ENCODE measurements at regions not wholly inside any gene's neighbourhood (a gene's known extent, or its start where the extent isn't known, plus 50 kb on each side); places are given as distances from the start of the nearest gene placed in this dataset.

DNA sequence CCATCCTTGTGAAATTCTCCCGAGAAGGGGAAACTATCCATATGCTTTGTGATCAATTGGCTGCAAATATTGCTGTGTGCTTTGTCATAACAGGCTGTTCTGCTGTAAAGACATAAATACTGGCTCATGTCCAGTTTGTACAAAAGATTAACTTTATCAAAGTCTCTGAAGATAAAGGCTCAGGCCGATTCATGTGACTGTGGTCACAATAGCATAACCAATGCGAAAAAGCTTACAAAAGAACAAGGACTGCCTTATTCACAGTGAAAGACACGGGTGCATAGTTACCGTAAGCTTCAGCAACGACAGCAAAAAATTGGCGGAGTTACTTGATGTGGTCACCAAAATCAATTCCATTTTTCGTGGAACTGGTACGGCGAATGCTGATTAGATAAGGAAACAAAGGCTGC is 173.6 kb upstream of the CHRM3 start:
- H3K9ac ChIP-seq (ENCODE audit: low read length), result no peak overlapping the region
- H3K9me3 ChIP-seq (ENCODE audit: low read length), result no peaks in the 10 kb centered on the region
- no peak overlapping the region for H3K4me3 ChIP-seq (ENCODE audit: low read depth in 1 of 2, low read length in 2 of 2)

DNA sequence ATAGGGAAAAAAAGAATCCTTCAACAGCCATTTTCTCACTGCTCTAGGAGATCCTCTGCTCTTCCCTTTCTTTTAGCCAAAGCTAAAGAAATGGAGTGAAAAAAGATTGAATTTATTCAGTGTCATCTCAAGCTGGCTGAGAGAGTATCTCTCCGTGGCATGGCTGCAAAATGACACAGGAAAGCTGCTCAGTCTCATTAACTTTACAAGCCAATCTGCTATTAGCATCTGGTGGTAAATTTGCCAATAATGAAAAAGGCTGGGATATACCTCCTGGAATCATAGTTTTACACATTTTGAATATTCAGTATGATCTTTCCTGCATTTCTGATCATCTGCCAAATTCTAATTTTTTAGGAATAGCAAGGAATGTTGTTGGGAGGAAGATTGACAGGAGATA is 176.8 kb upstream of the CHRM3 start:
- Histone ChIP-seq H3K4me3 (ENCODE audit: low read depth in 1 of 2, low read length in 2 of 2) (no peak overlapping the region), H3K27ac (ENCODE audit: low read depth, low read length) (no peak overlapping the region), H3K36me3 (ENCODE audit: insufficient read depth, low read length) (no peaks in the 10 kb centered on the region), H3K27me3 (ENCODE audit: control insufficient read depth in 1 of 2, insufficient read depth in 2 of 2, low read length in 2 of 2) (no peaks in the 10 kb centered on the region), H3K4me1 (ENCODE audit: insufficient read depth, low read length) (no peaks in the 10 kb centered on the region), H3K9ac (ENCODE audit: low read length) (no peak overlapping the region), H3K9me3 (ENCODE audit: low read length) (no peaks in the 10 kb centered on the region)

More for the DNA sequence above, 173.6 kb upstream of the CHRM3 start:
- Histone ChIP-seq H3K4me1 (ENCODE audit: insufficient read depth, low read length) (peaks cover 2% of the 10 kb centered on the region), H3K36me3 (ENCODE audit: insufficient read depth, low read length) (no peaks in the 10 kb centered on the region), H3K27me3 (ENCODE audit: control insufficient read depth in 1 of 2, insufficient read depth in 2 of 2, low read length in 2 of 2) (no peaks in the 10 kb centered on the region), H3K27ac (ENCODE audit: low read depth, low read length) (no peak overlapping the region)

DNA sequence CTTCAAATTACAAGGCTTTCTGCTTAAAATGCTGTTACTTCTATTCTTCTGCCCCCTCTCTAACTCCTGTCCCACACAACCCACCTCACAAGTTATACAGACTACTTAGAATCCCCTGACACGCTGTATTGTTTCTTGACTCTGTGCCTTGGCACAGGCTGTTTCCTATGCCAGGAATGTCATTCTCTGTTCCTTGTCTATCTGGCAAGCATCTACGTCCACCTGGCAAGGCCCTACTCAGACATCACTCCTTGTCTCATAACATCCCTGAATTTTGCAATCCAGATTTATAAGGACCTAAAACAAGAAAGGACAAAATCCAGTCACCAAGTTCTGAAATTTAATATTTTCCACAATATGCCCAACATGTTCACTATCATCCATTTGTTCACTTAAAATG is 182.0 kb upstream of the CHRM3 start:
- no peak overlapping the region for H3K4me3 ChIP-seq (ENCODE audit: low read depth in 1 of 2, low read length in 2 of 2)
- H3K36me3 ChIP-seq (ENCODE audit: insufficient read depth, low read length), result no peaks in the 10 kb centered on the region
- H3K9ac ChIP-seq (ENCODE audit: low read length), result no peak overlapping the region
- no peaks in the 10 kb centered on the region for H3K9me3 ChIP-seq (ENCODE audit: low read length)
- H3K4me1 ChIP-seq (ENCODE audit: insufficient read depth, low read length), result no peaks in the 10 kb centered on the region
- H3K27ac ChIP-seq (ENCODE audit: low read depth, low read length), result no peak overlapping the region
- no peaks in the 10 kb centered on the region for H3K27me3 ChIP-seq (ENCODE audit: control insufficient read depth in 1 of 2, insufficient read depth in 2 of 2, low read length in 2 of 2)

DNA sequence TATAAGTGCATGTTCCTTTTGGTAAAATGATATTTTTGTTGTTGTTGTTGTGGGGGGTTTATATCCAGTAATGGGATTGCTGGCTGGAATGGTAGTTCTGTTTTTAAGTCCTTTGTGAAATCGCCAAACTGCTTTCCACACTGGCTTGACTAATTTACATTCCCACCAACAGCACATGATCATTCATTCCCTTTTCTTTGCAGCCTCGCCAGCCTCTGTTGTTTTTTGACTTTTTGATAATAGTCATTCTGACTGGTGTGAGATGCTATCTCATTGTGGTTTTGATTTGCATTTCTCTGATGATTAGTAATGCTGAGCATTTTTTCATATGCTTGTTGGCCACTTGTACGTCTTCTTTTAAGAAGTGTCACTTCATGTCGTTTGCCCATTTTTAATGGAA is 188.5 kb upstream of the CHRM3 start:
- Histone ChIP-seq H3K27me3 (ENCODE audit: control insufficient read depth in 1 of 2, insufficient read depth in 2 of 2, low read length in 2 of 2) (no peaks in the 10 kb centered on the region), H3K27ac (ENCODE audit: low read depth, low read length) (no peak overlapping the region), H3K9ac (ENCODE audit: low read length) (no peak overlapping the region), H3K9me3 (ENCODE audit: low read length) (no peaks in the 10 kb centered on the region), H3K36me3 (ENCODE audit: insufficient read depth, low read length) (no peaks in the 10 kb centered on the region), H3K4me3 (ENCODE audit: low read depth in 1 of 2, low read length in 2 of 2) (no peak overlapping the region), H3K4me1 (ENCODE audit: insufficient read depth, low read length) (no peaks in the 10 kb centered on the region)

DNA sequence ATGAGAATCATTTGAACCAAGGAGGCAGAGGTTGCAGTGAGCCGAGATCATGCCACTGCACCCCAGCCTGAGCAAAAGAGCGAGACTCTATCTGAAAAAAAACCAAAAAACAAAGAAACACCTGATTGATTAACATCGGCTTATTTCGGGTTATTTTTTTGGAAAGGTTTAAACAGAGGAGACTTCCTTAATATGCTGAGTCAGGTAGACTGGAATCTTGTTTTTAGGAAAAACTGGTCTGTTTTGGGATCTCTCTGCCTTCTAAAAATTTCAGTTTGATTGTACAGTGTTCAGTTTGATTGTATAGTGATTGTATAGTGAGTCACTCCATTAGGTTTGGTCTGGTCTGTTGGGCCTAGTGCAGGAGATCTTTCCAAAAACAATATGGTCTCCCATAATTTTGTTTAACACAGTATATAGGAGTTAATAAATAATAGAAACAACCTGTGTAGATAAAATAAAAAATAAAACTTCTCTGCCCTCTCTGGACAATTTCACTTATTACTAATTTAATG is 196.3 kb upstream of the CHRM3 start:
- Histone ChIP-seq H3K9me3 (ENCODE audit: low read length) (no peaks in the 10 kb centered on the region), H3K9ac (ENCODE audit: low read length) (no peak overlapping the region), H3K27ac (ENCODE audit: low read depth, low read length) (no peak overlapping the region), H3K36me3 (ENCODE audit: insufficient read depth, low read length) (no peaks in the 10 kb centered on the region), H3K4me3 (ENCODE audit: low read depth in 1 of 2, low read length in 2 of 2) (no peak overlapping the region), H3K4me1 (ENCODE audit: insufficient read depth, low read length) (no peaks in the 10 kb centered on the region), H3K27me3 (ENCODE audit: control insufficient read depth in 1 of 2, insufficient read depth in 2 of 2, low read length in 2 of 2) (no peaks in the 10 kb centered on the region)

DNA sequence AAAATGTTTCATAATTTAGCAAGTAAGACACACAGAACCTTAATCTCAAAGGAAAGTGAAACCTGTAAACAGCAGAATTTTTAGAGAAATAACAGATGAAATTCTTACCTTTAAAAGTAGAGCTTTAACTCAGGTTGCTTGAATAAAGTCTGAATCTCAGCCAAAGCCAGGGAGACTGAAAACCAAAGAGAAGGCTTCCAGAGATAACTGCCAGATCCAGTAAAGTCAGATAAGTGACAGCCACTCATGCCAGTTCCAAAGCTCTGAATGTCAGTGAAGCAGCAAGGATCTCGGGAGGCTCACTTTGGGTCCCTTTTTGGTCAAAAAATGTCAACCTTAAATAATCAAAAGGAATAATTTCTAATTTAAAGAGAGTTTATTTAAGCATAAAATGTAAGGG is 199.9 kb upstream of the CHRM3 start:
- no peaks in the 10 kb centered on the region for H3K9me3 ChIP-seq (ENCODE audit: low read length)
- no peaks in the 10 kb centered on the region for H3K4me1 ChIP-seq (ENCODE audit: insufficient read depth, low read length)
- no peaks in the 10 kb centered on the region for H3K27me3 ChIP-seq (ENCODE audit: control insufficient read depth in 1 of 2, insufficient read depth in 2 of 2, low read length in 2 of 2)
- no peak overlapping the region for H3K27ac ChIP-seq (ENCODE audit: low read depth, low read length)
- no peak overlapping the region for H3K9ac ChIP-seq (ENCODE audit: low read length)
- no peak overlapping the region for H3K4me3 ChIP-seq (ENCODE audit: low read depth in 1 of 2, low read length in 2 of 2)
- H3K36me3 ChIP-seq (ENCODE audit: insufficient read depth, low read length), result no peaks in the 10 kb centered on the region

DNA sequence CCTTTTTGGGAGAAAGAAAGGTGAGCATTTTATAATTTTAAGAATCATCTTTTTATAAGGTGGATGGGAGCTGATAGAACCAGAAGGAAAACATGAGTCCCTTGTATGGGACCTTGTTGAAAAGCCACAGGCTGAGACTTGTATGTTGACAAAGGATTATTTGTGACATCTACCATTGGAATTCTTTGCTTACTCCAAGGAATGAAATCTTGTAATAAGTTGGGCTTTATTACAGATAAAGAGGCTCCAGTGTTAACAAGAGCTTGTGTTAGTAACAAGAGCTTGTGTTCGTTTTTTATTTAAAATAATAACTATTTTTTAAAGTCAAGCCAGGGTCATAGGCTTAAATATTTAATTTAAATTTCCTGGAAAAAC is 201.1 kb upstream of the CHRM3 start:
- no peaks in the 10 kb centered on the region for H3K4me1 ChIP-seq (ENCODE audit: insufficient read depth, low read length)
- no peak overlapping the region for H3K4me3 ChIP-seq (ENCODE audit: low read depth in 1 of 2, low read length in 2 of 2)
- no peaks in the 10 kb centered on the region for H3K27me3 ChIP-seq (ENCODE audit: control insufficient read depth in 1 of 2, insufficient read depth in 2 of 2, low read length in 2 of 2)
- H3K27ac ChIP-seq (ENCODE audit: low read depth, low read length), result no peak overlapping the region
- H3K36me3 ChIP-seq (ENCODE audit: insufficient read depth, low read length), result no peaks in the 10 kb centered on the region
- H3K9ac ChIP-seq (ENCODE audit: low read length), result no peak overlapping the region
- no peaks in the 10 kb centered on the region for H3K9me3 ChIP-seq (ENCODE audit: low read length)

DNA sequence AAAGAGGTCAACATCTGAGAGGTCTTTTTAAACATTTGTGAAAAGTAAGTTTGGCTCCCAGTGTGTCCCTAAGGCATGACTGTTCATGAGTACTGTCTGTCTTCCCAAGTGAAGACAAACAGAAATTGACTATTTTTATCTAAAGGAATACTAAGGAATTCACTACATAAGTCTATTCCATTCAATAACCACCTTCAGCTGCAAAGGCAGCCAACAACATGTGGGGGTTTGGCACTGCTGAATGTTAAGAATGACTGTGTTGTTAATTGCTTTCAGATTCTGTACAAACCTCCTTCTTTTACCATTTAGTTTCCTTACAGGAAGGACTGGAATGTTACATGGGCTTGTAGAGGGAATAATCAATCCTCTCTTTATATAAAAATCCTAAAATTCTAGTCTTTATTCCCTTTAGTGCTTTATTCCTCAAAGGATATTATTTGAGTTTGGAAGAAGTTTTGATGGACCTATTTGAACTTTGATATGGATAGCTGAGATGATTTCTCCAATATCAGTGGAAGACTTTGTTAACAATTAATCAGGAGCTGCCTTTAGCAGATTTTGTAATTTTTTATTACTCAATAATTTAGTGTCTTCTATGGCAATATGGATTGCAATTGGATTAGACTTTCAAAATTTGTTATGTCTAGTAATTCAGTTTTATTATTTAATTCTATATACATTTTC is 201.7 kb upstream of the CHRM3 start:
- no peak overlapping the region for H3K9ac ChIP-seq (ENCODE audit: low read length)
- H3K36me3 ChIP-seq (ENCODE audit: insufficient read depth, low read length), result no peaks in the 10 kb centered on the region
- H3K27ac ChIP-seq (ENCODE audit: low read depth, low read length), result no peak overlapping the region
- H3K27me3 ChIP-seq (ENCODE audit: control insufficient read depth in 1 of 2, insufficient read depth in 2 of 2, low read length in 2 of 2), result no peaks in the 10 kb centered on the region
- H3K4me1 ChIP-seq (ENCODE audit: insufficient read depth, low read length), result no peaks in the 10 kb centered on the region
- no peak overlapping the region for H3K4me3 ChIP-seq (ENCODE audit: low read depth in 1 of 2, low read length in 2 of 2)
- H3K9me3 ChIP-seq (ENCODE audit: low read length), result no peaks in the 10 kb centered on the region

DNA sequence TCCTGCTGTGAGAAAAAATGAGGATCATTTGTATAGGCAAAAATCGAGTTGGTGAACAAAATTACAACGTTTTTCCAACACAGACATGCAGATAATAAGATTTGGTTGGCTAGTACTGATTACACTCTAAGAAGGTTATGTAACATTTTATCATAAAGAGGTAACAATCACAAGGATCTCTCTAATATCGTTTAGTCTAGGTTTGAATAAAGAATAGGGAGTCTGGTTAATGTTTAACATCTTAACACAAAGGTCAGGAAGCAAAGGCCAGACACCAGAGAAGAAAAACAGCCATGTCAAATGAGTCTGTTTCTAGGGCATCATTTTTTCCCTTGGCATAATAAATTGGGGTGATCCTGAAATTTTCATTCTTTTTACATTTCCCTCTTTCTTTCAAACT is 207.4 kb upstream of the CHRM3 start:
- H3K27ac ChIP-seq (ENCODE audit: low read depth, low read length), result no peak overlapping the region
- no peaks in the 10 kb centered on the region for H3K4me1 ChIP-seq (ENCODE audit: insufficient read depth, low read length)
- no peaks in the 10 kb centered on the region for H3K36me3 ChIP-seq (ENCODE audit: insufficient read depth, low read length)
- H3K27me3 ChIP-seq (ENCODE audit: control insufficient read depth in 1 of 2, insufficient read depth in 2 of 2, low read length in 2 of 2), result no peaks in the 10 kb centered on the region
- H3K9ac ChIP-seq (ENCODE audit: low read length), result no peak overlapping the region
- no peak overlapping the region for H3K4me3 ChIP-seq (ENCODE audit: low read depth in 1 of 2, low read length in 2 of 2)
- H3K9me3 ChIP-seq (ENCODE audit: low read length), result no peaks in the 10 kb centered on the region

DNA sequence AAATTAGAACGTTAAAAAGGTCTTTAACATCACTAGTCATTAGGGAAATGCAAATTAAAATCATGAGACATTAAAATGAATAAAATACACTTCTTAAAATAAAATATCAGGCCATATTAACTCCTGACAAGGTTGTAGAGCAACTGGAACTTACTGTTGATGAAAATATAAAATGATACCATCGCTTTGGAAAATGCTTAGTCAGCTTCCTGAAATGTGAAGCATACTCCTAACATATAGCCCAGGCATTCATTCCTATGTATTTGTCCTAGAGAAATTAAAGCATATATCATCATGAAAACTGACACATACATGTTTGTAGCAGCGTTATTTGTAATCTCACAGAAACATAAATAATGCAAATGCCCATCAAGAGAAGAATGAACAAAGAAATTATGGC is 211.5 kb upstream of the CHRM3 start:
- Histone ChIP-seq H3K9me3 (ENCODE audit: low read length) (no peaks in the 10 kb centered on the region), H3K27ac (ENCODE audit: low read depth, low read length) (no peak overlapping the region), H3K27me3 (ENCODE audit: control insufficient read depth in 1 of 2, insufficient read depth in 2 of 2, low read length in 2 of 2) (no peaks in the 10 kb centered on the region), H3K4me3 (ENCODE audit: low read depth in 1 of 2, low read length in 2 of 2) (no peak overlapping the region), H3K9ac (ENCODE audit: low read length) (no peak overlapping the region), H3K4me1 (ENCODE audit: insufficient read depth, low read length) (no peaks in the 10 kb centered on the region), H3K36me3 (ENCODE audit: insufficient read depth, low read length) (no peaks in the 10 kb centered on the region)

DNA sequence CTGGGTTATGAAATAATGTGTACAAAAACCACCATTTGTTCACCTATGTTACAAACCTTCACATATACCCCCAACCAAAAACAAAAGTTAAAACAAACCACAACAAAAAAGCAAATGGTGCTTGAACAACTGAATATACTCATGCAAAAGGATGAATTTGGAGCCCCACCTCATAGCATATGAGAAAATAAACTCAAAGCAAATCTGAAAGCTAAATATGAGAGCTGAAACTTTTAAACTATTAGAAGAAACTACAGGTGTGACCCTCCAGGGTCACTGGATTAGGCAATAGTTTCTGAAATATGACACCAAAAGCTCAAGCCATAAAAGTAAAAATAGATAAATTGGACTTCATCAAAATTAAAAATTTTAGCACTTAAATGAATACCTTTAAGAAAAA is 215.5 kb upstream of the CHRM3 start:
- H3K27ac ChIP-seq (ENCODE audit: low read depth, low read length), result no peak overlapping the region
- H3K9ac ChIP-seq (ENCODE audit: low read length), result no peak overlapping the region
- no peaks in the 10 kb centered on the region for H3K27me3 ChIP-seq (ENCODE audit: control insufficient read depth in 1 of 2, insufficient read depth in 2 of 2, low read length in 2 of 2)
- H3K36me3 ChIP-seq (ENCODE audit: insufficient read depth, low read length), result no peaks in the 10 kb centered on the region
- H3K9me3 ChIP-seq (ENCODE audit: low read length), result no peaks in the 10 kb centered on the region
- no peak overlapping the region for H3K4me3 ChIP-seq (ENCODE audit: low read depth in 1 of 2, low read length in 2 of 2)
- H3K4me1 ChIP-seq (ENCODE audit: insufficient read depth, low read length), result no peaks in the 10 kb centered on the region

DNA sequence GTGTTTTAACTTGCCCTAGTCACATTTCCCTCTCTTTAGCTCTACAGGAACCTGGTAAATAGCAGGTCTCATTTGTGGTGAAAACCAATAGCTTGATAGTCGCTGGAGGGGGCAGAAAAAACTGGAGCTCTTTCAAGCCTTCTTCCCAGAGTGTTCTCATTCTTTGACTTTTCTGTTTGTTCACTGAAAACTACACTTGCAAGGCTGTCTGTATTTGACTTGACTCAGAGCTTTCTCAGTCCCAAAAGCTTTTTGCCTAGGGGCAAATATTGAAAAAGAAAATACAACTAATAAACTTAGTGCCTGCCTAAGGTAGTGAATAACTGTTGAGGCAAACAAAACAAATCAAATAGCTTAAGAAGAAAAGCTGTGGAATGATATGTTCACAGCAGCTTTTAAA is 217.1 kb upstream of the CHRM3 start:
- Histone ChIP-seq H3K27ac (ENCODE audit: low read depth, low read length) (no peak overlapping the region), H3K27me3 (ENCODE audit: control insufficient read depth in 1 of 2, insufficient read depth in 2 of 2, low read length in 2 of 2) (no peaks in the 10 kb centered on the region), H3K9me3 (ENCODE audit: low read length) (no peaks in the 10 kb centered on the region), H3K9ac (ENCODE audit: low read length) (no peak overlapping the region), H3K4me1 (ENCODE audit: insufficient read depth, low read length) (no peaks in the 10 kb centered on the region), H3K4me3 (ENCODE audit: low read depth in 1 of 2, low read length in 2 of 2) (no peak overlapping the region), H3K36me3 (ENCODE audit: insufficient read depth, low read length) (no peaks in the 10 kb centered on the region)
